Gastroesophageal sphincter (tissue), 3 donors: ENCODE measurements at regions not wholly inside any gene's neighbourhood (a gene's known extent, or its start where the extent isn't known, plus 50 kb on each side); places are given as distances from the start of the nearest gene placed in this dataset.

Experiments used
- POLR2A ChIP-seq, 2 donors: fragments of 450-650 bp; IDR thresholded peaks; one replicate each; pipeline ENCODE4 v1.6.1; 2017; ENCODE audit warnings: antibody characterized with exemption in 2 of 2, mild to moderate bottlenecking in 2 of 2, moderate library complexity in 1 of 2
- POLR2AphosphoS5 ChIP-seq: sonication (generic); formaldehyde crosslinking; IDR thresholded peaks from one replicate; pipeline ENCODE4 v1.6.1; 2017; ENCODE audit warnings: antibody characterized with exemption
- TF ChIP-seq, protein P1 (sequence below), 4 experiments: fragments of 200-600 bp in 2 of 4; fragments of 450-650 bp in 2 of 4; sonication (generic) in 1 of 4; IDR thresholded peaks; one replicate each; pipeline ENCODE4 v1.5.1; 2017 to 2019; ENCODE audit warnings: antibody characterized with exemption in 4 of 4, mild to moderate bottlenecking in 2 of 4, moderate library complexity in 2 of 4

DNA sequence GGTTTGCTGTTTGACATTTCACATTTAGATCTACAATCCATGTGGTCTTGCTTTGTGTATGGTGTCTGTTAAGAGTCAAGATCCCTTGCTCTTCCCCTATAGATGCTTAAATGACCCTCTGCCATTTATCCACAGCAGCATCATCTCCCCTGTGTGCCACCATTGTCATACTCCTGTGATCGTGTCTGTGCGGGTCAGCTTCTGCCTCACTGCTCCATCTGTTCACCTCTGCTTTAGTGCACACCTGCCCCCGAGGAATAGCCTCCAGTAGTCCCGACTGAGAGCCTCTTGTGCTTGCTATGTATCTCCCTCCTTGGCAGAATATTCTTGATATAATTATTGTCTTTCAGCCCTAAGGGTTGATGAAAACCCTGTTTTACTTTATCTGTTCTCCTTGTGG lies 551.2 kb downstream of the CDH26 start:
- TF ChIP-seq, protein P1, sequence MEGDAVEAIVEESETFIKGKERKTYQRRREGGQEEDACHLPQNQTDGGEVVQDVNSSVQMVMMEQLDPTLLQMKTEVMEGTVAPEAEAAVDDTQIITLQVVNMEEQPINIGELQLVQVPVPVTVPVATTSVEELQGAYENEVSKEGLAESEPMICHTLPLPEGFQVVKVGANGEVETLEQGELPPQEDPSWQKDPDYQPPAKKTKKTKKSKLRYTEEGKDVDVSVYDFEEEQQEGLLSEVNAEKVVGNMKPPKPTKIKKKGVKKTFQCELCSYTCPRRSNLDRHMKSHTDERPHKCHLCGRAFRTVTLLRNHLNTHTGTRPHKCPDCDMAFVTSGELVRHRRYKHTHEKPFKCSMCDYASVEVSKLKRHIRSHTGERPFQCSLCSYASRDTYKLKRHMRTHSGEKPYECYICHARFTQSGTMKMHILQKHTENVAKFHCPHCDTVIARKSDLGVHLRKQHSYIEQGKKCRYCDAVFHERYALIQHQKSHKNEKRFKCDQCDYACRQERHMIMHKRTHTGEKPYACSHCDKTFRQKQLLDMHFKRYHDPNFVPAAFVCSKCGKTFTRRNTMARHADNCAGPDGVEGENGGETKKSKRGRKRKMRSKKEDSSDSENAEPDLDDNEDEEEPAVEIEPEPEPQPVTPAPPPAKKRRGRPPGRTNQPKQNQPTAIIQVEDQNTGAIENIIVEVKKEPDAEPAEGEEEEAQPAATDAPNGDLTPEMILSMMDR (IDR thresholded peaks at IDR 0.05): no peak
- TF ChIP-seq POLR2A (IDR thresholded peaks at IDR 0.05) (no peak), POLR2AphosphoS5 (no peak)
